WI38 (cell line): ENCODE measurements at regions not wholly inside any gene's neighbourhood (a gene's known extent, or its start where the extent isn't known, plus 50 kb on each side); places are given as distances from the start of the nearest gene placed in this dataset.

Experiments used
- H3K4me3 ChIP-seq: 2 replicates; pipeline ENCODE4 v1.5.1; 2011; ENCODE audit warnings: low read depth, mild to moderate bottlenecking, control low read depth, low read length
- TF ChIP-seq, protein P1 (sequence below): IDR thresholded peaks from 2 replicates; pipeline ENCODE4 v1.5.1; 2012; ENCODE audit warnings: low read depth, mild to moderate bottlenecking, control low read depth, low read length

DNA sequence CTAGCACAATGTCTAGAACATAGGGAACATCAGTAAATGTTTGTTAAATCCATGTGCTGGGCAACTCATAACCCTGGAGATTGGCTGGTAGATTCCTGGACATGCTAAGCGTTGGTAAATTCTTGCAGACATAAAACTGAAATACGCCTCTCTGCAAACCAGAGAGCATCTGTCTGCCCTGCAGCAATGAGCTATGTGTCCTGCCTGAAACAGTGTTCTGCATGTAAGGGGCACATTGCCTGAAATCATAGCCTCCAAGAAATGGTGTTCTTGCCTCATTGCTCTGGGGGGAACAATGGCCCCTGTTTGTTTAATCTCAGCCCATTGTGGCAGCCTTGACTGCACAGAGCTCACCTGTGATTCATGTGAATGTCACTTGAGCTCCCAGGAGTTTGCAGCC is 113.5 kb upstream of the CCL2 start:
- TF ChIP-seq, protein P1, sequence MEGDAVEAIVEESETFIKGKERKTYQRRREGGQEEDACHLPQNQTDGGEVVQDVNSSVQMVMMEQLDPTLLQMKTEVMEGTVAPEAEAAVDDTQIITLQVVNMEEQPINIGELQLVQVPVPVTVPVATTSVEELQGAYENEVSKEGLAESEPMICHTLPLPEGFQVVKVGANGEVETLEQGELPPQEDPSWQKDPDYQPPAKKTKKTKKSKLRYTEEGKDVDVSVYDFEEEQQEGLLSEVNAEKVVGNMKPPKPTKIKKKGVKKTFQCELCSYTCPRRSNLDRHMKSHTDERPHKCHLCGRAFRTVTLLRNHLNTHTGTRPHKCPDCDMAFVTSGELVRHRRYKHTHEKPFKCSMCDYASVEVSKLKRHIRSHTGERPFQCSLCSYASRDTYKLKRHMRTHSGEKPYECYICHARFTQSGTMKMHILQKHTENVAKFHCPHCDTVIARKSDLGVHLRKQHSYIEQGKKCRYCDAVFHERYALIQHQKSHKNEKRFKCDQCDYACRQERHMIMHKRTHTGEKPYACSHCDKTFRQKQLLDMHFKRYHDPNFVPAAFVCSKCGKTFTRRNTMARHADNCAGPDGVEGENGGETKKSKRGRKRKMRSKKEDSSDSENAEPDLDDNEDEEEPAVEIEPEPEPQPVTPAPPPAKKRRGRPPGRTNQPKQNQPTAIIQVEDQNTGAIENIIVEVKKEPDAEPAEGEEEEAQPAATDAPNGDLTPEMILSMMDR: no peak
- H3K4me3 ChIP-seq: no peak overlapping the region

- TF ChIP-seq, protein P1: no peak
- H3K4me3 ChIP-seq: no peak overlapping the region
These were observed 111.7 kb upstream of the CCL2 start for GRCh38 chr17:34143430-34143829.

DNA sequence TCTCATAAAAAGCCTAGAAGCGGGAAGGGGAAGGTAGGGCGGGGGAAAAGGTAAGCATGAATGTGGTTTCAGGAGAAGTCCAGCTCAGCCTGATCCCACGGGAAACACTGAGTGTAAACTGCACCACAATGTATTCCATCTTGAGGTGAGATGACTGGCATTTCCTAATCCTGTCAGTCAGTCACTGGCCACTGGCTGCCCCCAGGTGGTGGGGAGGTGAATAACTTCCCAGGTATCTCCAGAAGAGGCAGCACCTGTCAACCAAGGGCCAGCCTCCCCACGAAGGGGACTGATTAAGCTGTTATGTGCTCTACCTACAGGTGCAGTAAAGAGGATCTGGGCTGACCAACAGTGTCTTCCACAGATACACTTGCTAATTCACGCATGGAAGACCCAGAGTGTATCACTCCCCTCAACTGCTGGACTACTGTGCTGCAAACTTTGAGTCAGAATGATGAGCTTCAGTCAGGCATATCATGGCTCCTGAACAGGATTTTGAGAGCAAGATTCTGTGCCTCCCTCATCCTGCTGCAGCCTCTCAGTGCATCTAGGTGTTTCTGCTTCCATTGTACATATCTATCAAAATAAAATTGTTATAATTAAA is 108.5 kb upstream of the CCL2 start:
- TF ChIP-seq, protein P1: no peak
- H3K4me3 ChIP-seq: no peak overlapping the region

DNA sequence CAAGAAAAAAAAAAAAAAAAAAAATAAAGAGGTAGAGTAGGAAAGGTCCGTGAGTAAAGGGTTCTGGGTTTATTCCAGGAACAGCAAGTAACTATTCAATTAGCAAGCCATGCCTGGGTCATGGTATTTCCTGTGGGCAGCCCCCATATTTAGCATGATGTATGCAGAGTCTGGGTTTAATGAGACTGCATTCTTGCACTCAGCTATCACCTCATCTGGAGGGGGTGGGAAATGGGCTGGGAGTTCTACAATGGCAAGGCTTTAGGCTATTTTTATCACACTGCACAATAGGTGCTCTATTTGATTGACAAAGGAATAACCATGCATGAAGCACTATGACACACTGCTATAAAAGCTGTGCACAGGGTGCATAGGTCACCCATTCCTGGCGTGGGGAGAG is 104.0 kb upstream of the CCL2 start:
- TF ChIP-seq, protein P1: no peak
- H3K4me3 ChIP-seq: no peak overlapping the region

DNA sequence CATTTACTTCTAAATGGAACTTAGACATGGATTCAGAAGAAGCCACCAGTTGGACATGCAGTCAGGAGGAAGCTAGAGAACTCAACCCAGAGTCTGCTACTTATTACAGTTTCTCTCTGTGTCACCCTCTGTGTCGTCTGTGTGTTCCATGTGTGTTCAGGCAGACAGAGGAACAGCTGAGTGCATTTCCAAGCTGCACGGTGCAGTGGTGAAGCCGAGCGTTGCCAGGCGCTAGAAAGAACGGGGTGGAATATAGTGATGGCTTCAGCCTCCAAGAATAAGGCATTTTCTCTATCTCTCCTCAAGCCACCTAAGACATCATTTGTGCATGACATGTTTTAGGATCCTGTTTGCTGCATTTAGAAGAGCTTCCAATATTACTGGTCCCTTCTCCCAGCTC is 101.1 kb upstream of the CCL2 start:
- no peak overlapping the region for H3K4me3 ChIP-seq
- TF ChIP-seq, protein P1: no peak

DNA sequence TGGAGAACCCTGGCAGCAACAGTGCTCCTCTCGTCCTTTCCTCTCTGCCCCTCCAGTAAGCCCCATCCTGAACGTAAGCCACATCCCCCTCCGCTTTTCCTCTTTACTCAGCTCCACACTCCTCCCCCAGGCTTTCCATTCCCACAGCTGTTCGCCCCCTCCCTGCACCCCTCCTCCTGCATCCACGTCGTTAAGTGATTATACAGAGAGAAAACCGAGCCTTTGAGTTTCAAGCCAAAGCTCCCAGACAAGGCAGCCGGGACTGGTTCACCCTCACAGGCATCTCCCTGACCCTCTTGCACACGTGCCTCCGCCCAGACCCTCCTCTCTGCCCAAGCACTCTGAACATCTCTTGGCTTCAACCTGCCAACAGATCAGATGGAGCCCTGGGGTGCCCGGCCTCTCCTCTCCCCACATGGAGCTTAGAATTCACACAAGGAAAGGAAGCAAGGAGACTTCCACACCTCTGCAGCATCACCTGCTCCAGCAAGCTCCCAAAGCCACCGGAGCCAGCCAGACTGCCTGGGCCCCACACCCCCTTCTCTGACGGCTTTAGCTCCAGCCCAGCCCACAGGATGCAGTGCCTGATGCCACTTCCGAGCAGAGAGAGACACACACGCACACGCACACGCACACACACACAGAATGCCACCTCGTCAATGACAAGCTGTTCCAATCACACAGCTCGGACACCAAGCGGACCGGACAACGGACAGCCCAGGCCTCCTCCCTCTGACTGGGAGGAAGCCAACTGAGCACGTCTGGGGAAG is 99.9 kb upstream of the CCL2 start:
- TF ChIP-seq, protein P1: no peak

GRCh38 chr17:34155947-34156346 is 99.1 kb upstream of the CCL2 start:
- TF ChIP-seq, protein P1: no peak
- H3K4me3 ChIP-seq: no peak overlapping the region

More for the DNA sequence above, 99.9 kb upstream of the CCL2 start:
- no peak overlapping the region for H3K4me3 ChIP-seq
